Neural crest cell (in vitro differentiated cells): ENCODE measurements at regions not wholly inside any gene's neighbourhood (a gene's known extent, or its start where the extent isn't known, plus 50 kb on each side); places are given as distances from the start of the nearest gene placed in this dataset.

Experiments used
- DNase-seq: peaks from one replicate; pipeline ENCODE4 v3.0.0; 2021; ENCODE audit warnings: low read depth, mixed read lengths, low spot score
- H3K27ac Mint-ChIP-seq: one replicate; pipeline ENCODE4 v1.8.0; 2021; ENCODE audit warnings: mild to moderate bottlenecking, mixed read lengths; ENCODE audit not compliant: unreplicated experiment
- H3K27me3 Mint-ChIP-seq: 2 replicates; pipeline ENCODE4 v1.8.0; 2021; ENCODE audit warnings: low read depth, mild to moderate bottlenecking, mixed read lengths
- H3K36me3 Mint-ChIP-seq: 2 replicates; pipeline ENCODE4 v1.8.0; 2021; ENCODE audit warnings: low read depth, mild to moderate bottlenecking, mixed read lengths
- H3K4me1 Mint-ChIP-seq: 2 replicates; pipeline ENCODE4 v1.8.0; 2021; ENCODE audit warnings: mixed read lengths
- H3K4me3 Mint-ChIP-seq: one replicate; pipeline ENCODE4 v1.8.0; 2021; ENCODE audit warnings: mild to moderate bottlenecking, mixed read lengths
- H3K9me3 Mint-ChIP-seq: 2 replicates; pipeline ENCODE4 v1.8.0; 2021; ENCODE audit warnings: mixed read lengths
- TF ChIP-seq, protein P1 (sequence below): fragments of 200-600 bp; sonication (generic); conservative IDR thresholded peaks from 2 replicates; pipeline ENCODE4 v1.5.0; 2021; ENCODE audit warnings: antibody characterized with exemption, mild to moderate bottlenecking

DNA sequence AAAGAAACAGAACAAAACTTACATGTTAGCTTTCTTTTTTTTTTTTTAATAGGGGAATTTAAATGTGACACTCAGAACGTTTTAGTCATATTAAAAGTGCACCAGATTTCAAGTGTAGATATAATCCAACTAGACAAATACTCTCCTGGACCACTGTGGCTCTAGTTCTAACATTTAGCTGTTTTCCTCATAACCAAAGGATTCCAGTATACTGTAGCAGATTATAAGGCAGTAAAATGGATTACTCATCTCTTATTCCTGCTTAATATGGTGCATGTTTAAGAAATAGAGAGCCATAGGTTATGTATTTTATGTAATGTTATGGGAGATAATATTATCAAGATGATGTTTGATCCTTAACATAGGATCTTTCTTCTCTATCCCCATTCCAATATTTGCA, 1339.5 kb upstream of the AGA start:
- TF ChIP-seq, protein P1, sequence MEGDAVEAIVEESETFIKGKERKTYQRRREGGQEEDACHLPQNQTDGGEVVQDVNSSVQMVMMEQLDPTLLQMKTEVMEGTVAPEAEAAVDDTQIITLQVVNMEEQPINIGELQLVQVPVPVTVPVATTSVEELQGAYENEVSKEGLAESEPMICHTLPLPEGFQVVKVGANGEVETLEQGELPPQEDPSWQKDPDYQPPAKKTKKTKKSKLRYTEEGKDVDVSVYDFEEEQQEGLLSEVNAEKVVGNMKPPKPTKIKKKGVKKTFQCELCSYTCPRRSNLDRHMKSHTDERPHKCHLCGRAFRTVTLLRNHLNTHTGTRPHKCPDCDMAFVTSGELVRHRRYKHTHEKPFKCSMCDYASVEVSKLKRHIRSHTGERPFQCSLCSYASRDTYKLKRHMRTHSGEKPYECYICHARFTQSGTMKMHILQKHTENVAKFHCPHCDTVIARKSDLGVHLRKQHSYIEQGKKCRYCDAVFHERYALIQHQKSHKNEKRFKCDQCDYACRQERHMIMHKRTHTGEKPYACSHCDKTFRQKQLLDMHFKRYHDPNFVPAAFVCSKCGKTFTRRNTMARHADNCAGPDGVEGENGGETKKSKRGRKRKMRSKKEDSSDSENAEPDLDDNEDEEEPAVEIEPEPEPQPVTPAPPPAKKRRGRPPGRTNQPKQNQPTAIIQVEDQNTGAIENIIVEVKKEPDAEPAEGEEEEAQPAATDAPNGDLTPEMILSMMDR, result no peak
- no peaks in the 10 kb centered on the region for H3K4me1 Mint-ChIP-seq
- no peaks in the 10 kb centered on the region for H3K27me3 Mint-ChIP-seq
- H3K27ac Mint-ChIP-seq, result no peak overlapping the region
- H3K9me3 Mint-ChIP-seq, result no peaks in the 10 kb centered on the region
- DNase-seq, result no peak
- no peaks in the 10 kb centered on the region for H3K36me3 Mint-ChIP-seq
- H3K4me3 Mint-ChIP-seq, result no peak overlapping the region

DNA sequence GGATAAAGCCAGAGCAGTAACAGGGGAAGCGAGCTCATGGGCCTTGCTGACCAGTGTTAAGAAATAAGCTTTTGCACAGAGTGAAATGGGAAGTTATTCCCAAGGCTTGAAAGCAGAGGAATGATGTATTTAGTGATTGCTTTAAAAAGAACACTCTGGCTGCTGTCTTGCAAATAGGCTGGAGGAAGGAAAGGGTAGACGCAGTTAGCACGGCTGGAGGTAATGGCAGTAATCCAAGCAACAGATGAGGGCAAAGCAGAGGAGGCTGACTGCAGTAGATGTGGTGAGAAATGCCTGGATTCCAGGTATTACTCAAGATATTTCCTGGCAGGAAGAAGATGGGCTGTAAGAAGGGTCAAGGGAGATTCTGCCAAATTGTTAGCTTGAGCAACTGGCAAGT, 1342.3 kb upstream of the AGA start:
- Mint-ChIP-seq H3K36me3 (no peaks in the 10 kb centered on the region), H3K9me3 (no peaks in the 10 kb centered on the region), H3K4me3 (no peak overlapping the region), H3K27ac (no peak overlapping the region), H3K27me3 (no peaks in the 10 kb centered on the region), H3K4me1 (no peaks in the 10 kb centered on the region)
- DNase-seq, result no peak
- TF ChIP-seq, protein P1, result no peak

DNA sequence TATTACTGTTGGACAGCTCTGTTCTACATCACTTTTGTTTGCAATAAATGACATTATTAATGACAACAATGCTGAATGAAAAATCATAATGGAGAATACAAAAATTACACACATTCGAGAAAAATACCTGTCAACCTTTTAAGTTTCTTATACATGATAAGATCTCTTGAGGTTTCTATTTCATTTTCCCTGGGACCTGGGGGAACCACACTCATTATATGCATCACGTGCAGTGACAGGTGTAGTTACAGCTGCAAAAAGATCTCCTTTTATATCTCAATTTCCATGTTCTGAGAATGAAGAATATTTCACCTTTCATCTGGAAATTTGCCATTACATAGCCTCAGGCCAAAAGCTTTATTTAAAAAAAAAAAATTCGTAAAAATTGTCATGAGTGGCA, 1347.0 kb upstream of the AGA start:
- no peaks in the 10 kb centered on the region for H3K27me3 Mint-ChIP-seq
- DNase-seq, result no peak
- H3K9me3 Mint-ChIP-seq, result no peaks in the 10 kb centered on the region
- H3K36me3 Mint-ChIP-seq, result no peaks in the 10 kb centered on the region
- no peak overlapping the region for H3K4me3 Mint-ChIP-seq
- no peak overlapping the region for H3K27ac Mint-ChIP-seq
- TF ChIP-seq, protein P1, result no peak
- no peaks in the 10 kb centered on the region for H3K4me1 Mint-ChIP-seq

DNA sequence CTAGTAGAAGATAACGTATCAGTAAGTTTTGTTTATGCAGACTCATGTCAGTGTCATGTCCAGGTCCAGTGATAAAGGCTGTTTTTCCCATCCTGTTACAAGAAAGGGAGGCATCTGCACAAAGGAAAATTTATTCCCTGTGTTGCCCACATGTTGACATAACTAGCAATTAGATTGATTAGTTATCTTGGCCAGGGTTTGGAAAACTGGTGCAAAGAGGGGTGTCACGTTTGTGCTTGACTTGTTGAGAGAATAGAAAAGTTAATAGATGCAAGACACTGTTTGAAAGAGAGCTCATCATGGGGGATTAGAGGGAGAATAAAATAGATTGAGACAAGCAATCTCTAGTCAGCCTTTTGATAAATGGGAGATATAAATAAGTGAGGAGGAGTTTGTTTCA, 1357.0 kb upstream of the AGA start:
- Mint-ChIP-seq H3K27ac (no peak overlapping the region), H3K9me3 (no peaks in the 10 kb centered on the region), H3K27me3 (no peaks in the 10 kb centered on the region), H3K36me3 (no peaks in the 10 kb centered on the region), H3K4me1 (no peaks in the 10 kb centered on the region), H3K4me3 (no peak overlapping the region)
- no peak for DNase-seq
- TF ChIP-seq, protein P1, result no peak

DNA sequence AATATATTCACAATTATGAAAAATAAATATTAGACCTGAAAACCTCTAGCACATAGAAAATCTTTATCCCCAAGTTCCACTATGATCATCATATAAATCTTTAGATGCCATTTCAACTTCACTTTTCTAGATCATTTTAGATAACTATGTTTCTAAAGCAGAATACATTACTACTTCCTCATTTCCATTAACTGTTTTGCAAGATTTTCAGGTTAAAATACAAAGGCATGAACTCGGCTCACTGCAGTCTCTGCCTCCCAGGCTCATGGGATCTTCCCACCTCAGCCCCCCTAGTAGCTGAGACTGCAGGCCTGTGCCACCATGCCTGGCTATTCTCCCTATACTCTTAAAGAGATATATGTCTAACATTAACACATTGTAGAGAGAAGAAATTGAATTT, 1365.9 kb upstream of the AGA start:
- Mint-ChIP-seq H3K27ac (no peak overlapping the region), H3K9me3 (no peaks in the 10 kb centered on the region), H3K4me3 (no peak overlapping the region), H3K36me3 (no peaks in the 10 kb centered on the region), H3K27me3 (no peaks in the 10 kb centered on the region), H3K4me1 (no peaks in the 10 kb centered on the region)
- TF ChIP-seq, protein P1, result no peak
- no peak for DNase-seq

DNA sequence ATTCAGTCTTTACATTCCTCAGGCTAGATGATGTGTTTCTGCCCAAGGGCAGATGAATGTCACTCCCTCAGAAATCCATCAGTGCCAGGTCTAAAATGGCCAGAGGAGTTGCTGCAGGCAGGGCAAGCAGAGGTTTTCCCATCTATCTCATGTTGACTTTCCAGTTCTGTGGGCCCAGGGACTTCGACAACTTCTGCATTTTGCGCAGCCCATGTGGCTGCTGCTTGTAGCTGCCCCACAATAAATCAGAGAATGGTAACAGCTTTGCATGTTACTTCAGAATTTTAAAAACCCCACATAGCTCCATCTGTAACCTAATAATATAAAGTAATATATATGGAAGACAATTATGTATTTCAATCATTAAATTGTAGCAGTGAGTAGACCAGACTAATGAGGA, 1367.7 kb upstream of the AGA start:
- TF ChIP-seq, protein P1, result no peak
- Mint-ChIP-seq H3K36me3 (no peaks in the 10 kb centered on the region), H3K27ac (no peak overlapping the region), H3K4me1 (no peaks in the 10 kb centered on the region), H3K4me3 (no peak overlapping the region), H3K9me3 (no peaks in the 10 kb centered on the region), H3K27me3 (no peaks in the 10 kb centered on the region)
- DNase-seq, result no peak
